K562 (cell line): ENCODE measurements at regions not wholly inside any gene's neighbourhood (a gene's known extent, or its start where the extent isn't known, plus 50 kb on each side); places are given as distances from the start of the nearest gene placed in this dataset.

Experiments used
- ATAC-seq: fragments of 200-7000 bp; cut with Tn5 transposase; 3 replicates; pipeline ENCODE4 v1.9.1; 2020; ENCODE audit warnings: moderate library complexity
- BruUV-seq: library from RNA; stranded (reverse); fragments of 400-500 nt; replicated peaks from 2 replicates; lab custom pipeline; 2021; lab: Mats Ljungman, UMichigan
- CTCF ChIA-PET: fragments of 300-600 bp; formaldehyde crosslinking; extraction: SDS; loops from one replicate; lab custom pipeline; 2021; ENCODE audit warnings: low intra/inter-chr PET ratio; lab: Yijun Ruan, JAX
- POLR2A ChIA-PET: fragments of 300-600, 350-650 bp; sonication (Branson Sonifier 250); formaldehyde crosslinking; extraction: SDS; loops from one replicate; lab custom pipeline; 2021; ENCODE audit warnings: antibody characterized with exemption, inconsistent platforms; lab: Yijun Ruan, JAX
- DNase-seq, 4 experiments: peaks; one replicate each; pipeline versions ENCODE4 v3.0.0 to v3.0.0-alpha.2; 2011 to 2018; ENCODE audit warnings: low spot score in 3 of 4, mixed read lengths in 3 of 4; ENCODE audit errors: extremely low read depth in 1 of 4
- FAIRE-seq: peaks from 2 replicates; lab custom pipeline; 2011; peaks lifted over from hg19 to GRCh38; lab: Jason Lieb, UNC
- H2AFZ ChIP-seq: 2 replicates; pipeline ENCODE4 v1.6.0; 2011; ENCODE audit warnings: low read depth, low read length, control low read depth, inconsistent platforms
- H3K27ac ChIP-seq: fragments of 200-600 bp; 3 replicates; pipeline ENCODE4 v1.8.0; 2011; ENCODE audit warnings: low read depth, mild to moderate bottlenecking, control low read depth, inconsistent platforms, low read length, moderate library complexity, mixed read lengths; ENCODE audit errors: extremely low read depth
- H3K27me3 ChIP-seq, 2 experiments: fragments of 300-600 bp in 1 of 2; 2 replicates in 1 of 2; 3 replicates in 1 of 2; pipeline versions ENCODE4 v1.6.0 to v1.8.0; 2011; ENCODE audit warnings: inconsistent platforms in 2 of 2, low read length in 2 of 2, mild to moderate bottlenecking in 1 of 2, mixed read lengths in 1 of 2, moderate library complexity in 1 of 2; ENCODE audit not compliant: control insufficient read depth in 2 of 2, insufficient read depth in 2 of 2
- H3K36me3 ChIP-seq: fragments of 300-600 bp; 3 replicates; pipeline ENCODE4 v1.8.0; 2011; ENCODE audit warnings: mild to moderate bottlenecking, low read length, inconsistent platforms; ENCODE audit not compliant: control insufficient read depth, insufficient read depth
- H3K4me1 ChIP-seq, 2 experiments: fragments of 200-600 bp in 1 of 2; replicated peaks in 1 of 2; 2 replicates in 1 of 2; 3 replicates in 1 of 2; pipeline versions ENCODE4 v1.5.1 to v1.8.0; 2011; ENCODE audit warnings: inconsistent platforms in 2 of 2, low read length in 2 of 2, mild to moderate bottlenecking in 1 of 2, mixed read lengths in 1 of 2, moderate library complexity in 1 of 2; ENCODE audit not compliant: control insufficient read depth in 2 of 2, insufficient read depth in 2 of 2
- H3K4me2 ChIP-seq: 2 replicates; pipeline ENCODE4 v1.6.1; 2011; ENCODE audit warnings: low read length, control low read depth, inconsistent platforms, mixed read lengths; ENCODE audit not compliant: insufficient read depth
- H3K4me3 ChIP-seq: fragments of 200-600 bp; sonication (generic), shearing (Covaris generic); 2 replicates; pipeline ENCODE4 v1.5.1; 2016; ENCODE audit warnings: control low read depth, inconsistent platforms
- H3K79me2 ChIP-seq: fragments of 200-600 bp; 3 replicates; pipeline ENCODE4 v1.8.0; 2011; ENCODE audit warnings: low read length, inconsistent platforms; ENCODE audit not compliant: control insufficient read depth, insufficient read depth
- H3K9ac ChIP-seq, 2 experiments: 2 replicates each; pipeline versions ENCODE4 v1.6.0 to v1.6.1; 2011; ENCODE audit warnings: low read depth in 2 of 2, low read length in 2 of 2, control low read depth in 1 of 2, inconsistent platforms in 1 of 2, mild to moderate bottlenecking in 1 of 2, mixed read lengths in 1 of 2; ENCODE audit not compliant: insufficient read depth in 1 of 2
- H3K9me1 ChIP-seq: one replicate; pipeline ENCODE4 v1.6.0; 2011; ENCODE audit warnings: inconsistent platforms, mild to moderate bottlenecking, low read length, moderate library complexity; ENCODE audit not compliant: control insufficient read depth, insufficient read depth
- H3K9me3 ChIP-seq: replicated peaks from 2 replicates; pipeline ENCODE4 v1.5.1; 2011; ENCODE audit warnings: low read depth, low read length, inconsistent platforms; ENCODE audit not compliant: control insufficient read depth, insufficient read depth
- H4K20me1 ChIP-seq: replicated peaks from 2 replicates; pipeline ENCODE4 v1.6.1; 2011; ENCODE audit warnings: low read length, inconsistent platforms, mixed read lengths; ENCODE audit not compliant: control insufficient read depth, insufficient read depth
- BRD9 ChIP-seq: fragments of 450-650 bp; IDR thresholded peaks from 2 replicates; pipeline ENCODE4 v1.6.1; 2018; ENCODE audit warnings: low read depth; ENCODE audit not compliant: partially characterized antibody
- CBX1 ChIP-seq: sonication (generic); IDR thresholded peaks from 2 replicates; pipeline ENCODE4 v1.6.1; 2016; ENCODE audit warnings: antibody characterized with exemption, low read depth, mild to moderate bottlenecking
- EHMT2 ChIP-seq: fragments of 450-650 bp; IDR thresholded peaks from 2 replicates; pipeline ENCODE4 v1.6.1; 2018; ENCODE audit warnings: antibody characterized with exemption
- NFE2 ChIP-seq: IDR thresholded peaks from 2 replicates; pipeline ENCODE4 v1.6.1; 2014; ENCODE audit warnings: antibody characterized with exemption, low read depth
- PTTG1 ChIP-seq: fragments of 450-650 bp; IDR thresholded peaks from 2 replicates; pipeline ENCODE4 v1.6.1; 2016; ENCODE audit warnings: low read depth, mild to moderate bottlenecking, missing genetic modification characterization, missing compliant biosample characterization
- TAF1 ChIP-seq: IDR thresholded peaks from 2 replicates; pipeline ENCODE4 v1.6.1; 2011; ENCODE audit warnings: mild to moderate bottlenecking, low read length, moderate library complexity; ENCODE audit not compliant: insufficient read depth, control insufficient read depth, severe bottlenecking; ENCODE audit errors: extremely low read depth
- THRAP3 ChIP-seq: fragments of 450-650 bp; IDR thresholded peaks from 2 replicates; pipeline ENCODE4 v1.6.1; 2016; ENCODE audit warnings: mild to moderate bottlenecking, inconsistent platforms, borderline replicate concordance
- ZNF184 ChIP-seq: sonication (generic); formaldehyde crosslinking; IDR thresholded peaks from 2 replicates; pipeline ENCODE4 v1.5.0; 2020; ENCODE audit warnings: missing genetic modification reagents
- ZSCAN32 ChIP-seq: fragments of 450-650 bp; formaldehyde crosslinking; IDR thresholded peaks from 2 replicates; pipeline ENCODE4 v1.4.0; 2020; ENCODE audit warnings: mild to moderate bottlenecking, moderate library complexity
- whole genome bisulfite sequencing: fragments of 100-300 bp; shearing (Covaris generic); methylation state at CpG from one replicate; pipeline ENCODE4 v1.1.6; 2016; ENCODE audit warnings: low coverage, mixed read lengths; ENCODE audit not compliant: insufficient coverage; ENCODE audit errors: missing lambda C conversion rate; 5-methylcytosine and 5-hydroxymethylcytosine counted together
- in situ Hi-C: fragments of 300-500 bp; cut with MboI; formaldehyde crosslinking; loops from 4 replicates; pipeline ENCODE4 v1.15.0; 2018; ENCODE audit warnings: inconsistent platforms, mixed read lengths
- intact Hi-C: fragments of 100-400 bp; cut with micrococcal nuclease; formaldehyde crosslinking; loops from 2 replicates; pipeline ENCODE4 v1.14.2; 2022
- TF ChIP-seq, protein P1 (sequence below): fragments of 450-650 bp; IDR thresholded peaks from 2 replicates; pipeline ENCODE4 v1.6.1; 2016; ENCODE audit warnings: antibody characterized with exemption
- TF ChIP-seq, protein P2 (sequence below): fragments of 250-450 bp; sonication (Bioruptor Pico); IDR thresholded peaks from 2 replicates; pipeline ENCODE4 v1.5.0; 2022; ENCODE audit warnings: mild to moderate bottlenecking

DNA sequence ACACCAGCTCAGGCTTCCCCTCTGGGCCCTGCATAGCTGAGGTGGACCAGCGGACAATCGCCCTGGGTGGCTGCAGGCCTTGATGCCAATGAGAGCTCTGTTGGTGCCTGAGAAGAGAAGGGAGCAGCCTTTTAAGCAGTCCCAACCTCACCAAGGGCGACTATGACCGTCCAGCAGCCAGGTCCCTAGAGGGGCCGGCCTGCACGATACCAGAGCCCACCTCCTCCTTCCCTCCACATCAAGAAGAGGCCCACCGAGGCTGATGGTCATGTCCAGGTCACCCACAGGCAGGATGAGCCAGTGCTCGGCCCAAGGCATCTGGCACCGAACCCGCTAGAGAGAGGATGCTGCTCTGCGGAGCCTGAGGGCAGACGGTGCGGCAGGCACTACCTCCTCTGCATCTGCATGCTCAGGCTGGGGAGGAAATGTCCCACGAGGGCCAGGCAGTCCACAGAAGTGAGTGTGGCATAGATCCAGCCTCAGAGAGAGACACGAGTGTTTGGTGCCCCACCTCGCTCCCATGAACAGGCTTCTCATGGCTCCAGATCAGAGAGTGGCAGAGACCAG is 219.4 kb downstream of the TUBA3C start:
- no peaks in the 10 kb centered on the region for H3K36me3 ChIP-seq
- H3K4me3 ChIP-seq: no peak overlapping the region
- H4K20me1 ChIP-seq: no peaks in the 10 kb centered on the region
- DNase-seq: no peak
- TF ChIP-seq BRD9: no peak
- no peak for TF ChIP-seq PTTG1 (tag)
- no peak for TF ChIP-seq NFE2
- no peak for TF ChIP-seq ZNF184 (CRISPR knock-in tag)
- no peak for TF ChIP-seq EHMT2
- no peak for TF ChIP-seq TAF1
- TF ChIP-seq, protein P1, sequence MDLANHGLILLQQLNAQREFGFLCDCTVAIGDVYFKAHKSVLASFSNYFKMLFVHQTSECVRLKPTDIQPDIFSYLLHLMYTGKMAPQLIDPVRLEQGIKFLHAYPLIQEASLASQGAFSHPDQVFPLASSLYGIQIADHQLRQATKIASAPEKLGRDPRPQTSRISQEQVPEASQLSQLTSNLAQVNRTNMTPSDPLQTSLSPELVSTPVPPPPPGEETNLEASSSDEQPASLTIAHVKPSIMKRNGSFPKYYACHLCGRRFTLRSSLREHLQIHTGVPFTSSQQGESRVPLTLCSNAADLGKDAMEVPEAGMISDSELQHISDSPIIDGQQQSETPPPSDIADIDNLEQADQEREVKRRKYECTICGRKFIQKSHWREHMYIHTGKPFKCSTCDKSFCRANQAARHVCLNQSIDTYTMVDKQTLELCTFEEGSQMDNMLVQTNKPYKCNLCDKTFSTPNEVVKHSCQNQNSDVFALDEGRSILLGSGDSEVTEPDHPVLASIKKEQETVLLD: no peak
- TF ChIP-seq CBX1: no peak
- TF ChIP-seq, protein P2, sequence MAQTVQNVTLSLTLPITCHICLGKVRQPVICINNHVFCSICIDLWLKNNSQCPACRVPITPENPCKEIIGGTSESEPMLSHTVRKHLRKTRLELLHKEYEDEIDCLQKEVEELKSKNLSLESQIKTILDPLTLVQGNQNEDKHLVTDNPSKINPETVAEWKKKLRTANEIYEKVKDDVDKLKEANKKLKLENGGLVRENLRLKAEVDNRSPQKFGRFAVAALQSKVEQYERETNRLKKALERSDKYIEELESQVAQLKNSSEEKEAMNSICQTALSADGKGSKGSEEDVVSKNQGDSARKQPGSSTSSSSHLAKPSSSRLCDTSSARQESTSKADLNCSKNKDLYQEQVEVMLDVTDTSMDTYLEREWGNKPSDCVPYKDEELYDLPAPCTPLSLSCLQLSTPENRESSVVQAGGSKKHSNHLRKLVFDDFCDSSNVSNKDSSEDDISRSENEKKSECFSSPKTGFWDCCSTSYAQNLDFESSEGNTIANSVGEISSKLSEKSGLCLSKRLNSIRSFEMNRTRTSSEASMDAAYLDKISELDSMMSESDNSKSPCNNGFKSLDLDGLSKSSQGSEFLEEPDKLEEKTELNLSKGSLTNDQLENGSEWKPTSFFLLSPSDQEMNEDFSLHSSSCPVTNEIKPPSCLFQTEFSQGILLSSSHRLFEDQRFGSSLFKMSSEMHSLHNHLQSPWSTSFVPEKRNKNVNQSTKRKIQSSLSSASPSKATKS (CRISPR knock-in tag): no peak
- TF ChIP-seq THRAP3: no peak
- no peak for TF ChIP-seq ZSCAN32 (CRISPR knock-in tag)
- TF ChIP-seq, all 486 proteins: peak for 0
- in situ Hi-C loops (no loop called here), intact Hi-C loops (no loop called here)
- peaks cover 0 to 15% of the 10 kb centered on the region in 2 experiments; a peak in 3 of 5 replicates for H3K27me3 ChIP-seq
- CTCF ChIA-PET: no interaction called here
- 0% methylated on average over 7 of the region's 16 CpGs for WGBS
- H3K4me1 ChIP-seq: no peaks in the 10 kb centered on the region
- H2AFZ ChIP-seq: no peak overlapping the region
- H3K9me3 ChIP-seq: no peaks in the 10 kb centered on the region
- no peak overlapping the region for H3K27ac ChIP-seq
- H3K9ac ChIP-seq: no peak overlapping the region
- H3K4me2 ChIP-seq: no peak overlapping the region
- no peaks in the 10 kb centered on the region for H3K9me1 ChIP-seq
- no peaks in the 10 kb centered on the region for H3K79me2 ChIP-seq
- FAIRE-seq (no peak), ATAC-seq (no peak; the same call in 2 of the 3 replicates)
- POLR2A ChIA-PET: no interaction called here
- BruUV-seq: no TSS peak
